Dendritic cell treated with granulocyte-macrophage colony-stimulating factor and Interleukin-4, amounts not matched to agents 40 ng/mL and 50 ng/mL, for 4 days (primary cell): ENCODE measurements at regions not wholly inside any gene's neighbourhood (a gene's known extent, or its start where the extent isn't known, plus 50 kb on each side); places are given as distances from the start of the nearest gene placed in this dataset.
"Not testable (repeated sequence)": the region's sequence is repeated elsewhere in the genome, so short reads cannot be mapped to it uniquely, and the experiment has no call there.

Experiments
- H3K27ac Mint-ChIP-seq: one replicate; pipeline ENCODE4 v1.8.0; 2022; ENCODE audit warnings: mild to moderate bottlenecking, mixed read lengths
- H3K27me3 Mint-ChIP-seq: one replicate; pipeline ENCODE4 v1.8.0; 2022; ENCODE audit warnings: mild to moderate bottlenecking, mixed read lengths
- H3K36me3 Mint-ChIP-seq: one replicate; pipeline ENCODE4 v1.8.0; 2022; ENCODE audit warnings: low read depth, mixed read lengths
- H3K4me1 Mint-ChIP-seq: one replicate; pipeline ENCODE4 v1.8.0; 2022; ENCODE audit warnings: low read depth, mixed read lengths
- H3K4me3 Mint-ChIP-seq: one replicate; pipeline ENCODE4 v1.8.0; 2022; ENCODE audit warnings: mild to moderate bottlenecking, moderate library complexity, mixed read lengths
- H3K9me3 Mint-ChIP-seq: one replicate; pipeline ENCODE4 v1.8.0; 2022; ENCODE audit warnings: mixed read lengths
- intact Hi-C: fragments of 100-400 bp; cut with micrococcal nuclease; formaldehyde crosslinking; loops from one replicate; pipeline ENCODE4 v1.15.0; 2022

DNA sequence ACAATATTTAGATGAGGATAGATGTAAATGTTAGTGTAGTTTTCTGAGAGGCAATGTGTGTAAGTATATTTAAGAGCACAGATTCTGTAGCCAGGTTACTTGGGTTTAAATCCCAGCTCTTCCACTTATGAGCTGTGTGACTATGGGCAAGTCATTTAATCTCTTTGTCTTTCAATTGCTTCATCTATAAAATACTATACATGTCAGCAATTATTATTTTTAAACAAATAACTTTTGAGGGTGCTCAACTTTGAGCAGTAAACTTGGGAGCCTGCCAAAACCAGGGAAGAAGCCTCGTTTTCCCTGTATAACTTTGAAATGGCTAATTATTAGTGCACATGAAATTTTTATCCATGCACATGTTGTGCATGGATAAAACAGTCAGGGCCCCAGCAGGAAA is 222.8 kb downstream of the FOXD2 start:
- no peaks in the 10 kb centered on the region for H3K9me3 Mint-ChIP-seq
- H3K4me3 Mint-ChIP-seq, result no peak overlapping the region
- intact Hi-C loops, result no loop called here
- no peak overlapping the region for H3K27ac Mint-ChIP-seq
- no peaks in the 10 kb centered on the region for H3K4me1 Mint-ChIP-seq
- H3K27me3 Mint-ChIP-seq, result peaks cover 10% of the 10 kb centered on the region
- H3K36me3 Mint-ChIP-seq, result no peaks in the 10 kb centered on the region

- peaks cover 7% of the 10 kb centered on the region for H3K27me3 Mint-ChIP-seq
- H3K9me3 Mint-ChIP-seq, result no peaks in the 10 kb centered on the region
- H3K4me1 Mint-ChIP-seq, result no peaks in the 10 kb centered on the region
- no peak overlapping the region for H3K27ac Mint-ChIP-seq
- H3K36me3 Mint-ChIP-seq, result no peaks in the 10 kb centered on the region
- no peak overlapping the region for H3K4me3 Mint-ChIP-seq
- intact Hi-C loops, result no loop called here
Observed at GRCh38 chr1:47661040-47661439, 223.2 kb downstream of the FOXD2 start.

DNA sequence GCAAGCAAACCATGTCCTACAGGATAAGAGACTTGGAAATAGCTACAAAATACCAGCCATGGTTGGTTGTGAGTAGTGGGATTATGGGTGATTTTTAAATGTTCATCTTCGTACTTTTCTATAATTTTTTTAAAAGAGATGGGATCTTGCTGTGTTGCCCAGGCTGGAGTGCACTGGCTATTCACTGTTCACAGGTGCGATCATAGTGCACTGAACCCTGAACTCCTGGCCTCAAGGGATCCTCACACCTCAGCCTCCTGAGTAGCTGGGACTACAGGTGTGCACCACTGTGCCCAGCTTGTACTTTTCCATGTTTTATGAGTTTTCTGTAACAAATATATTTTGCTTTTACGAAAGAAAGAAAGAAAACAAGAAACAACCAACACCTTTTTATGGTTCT is 224.2 kb downstream of the FOXD2 start:
- Mint-ChIP-seq H3K27me3 (peaks cover 10% of the 10 kb centered on the region), H3K9me3 (no peaks in the 10 kb centered on the region), H3K27ac (no peak overlapping the region), H3K36me3 (no peaks in the 10 kb centered on the region), H3K4me1 (no peaks in the 10 kb centered on the region), H3K4me3 (no peak overlapping the region)
- intact Hi-C loops, result no loop called here

DNA sequence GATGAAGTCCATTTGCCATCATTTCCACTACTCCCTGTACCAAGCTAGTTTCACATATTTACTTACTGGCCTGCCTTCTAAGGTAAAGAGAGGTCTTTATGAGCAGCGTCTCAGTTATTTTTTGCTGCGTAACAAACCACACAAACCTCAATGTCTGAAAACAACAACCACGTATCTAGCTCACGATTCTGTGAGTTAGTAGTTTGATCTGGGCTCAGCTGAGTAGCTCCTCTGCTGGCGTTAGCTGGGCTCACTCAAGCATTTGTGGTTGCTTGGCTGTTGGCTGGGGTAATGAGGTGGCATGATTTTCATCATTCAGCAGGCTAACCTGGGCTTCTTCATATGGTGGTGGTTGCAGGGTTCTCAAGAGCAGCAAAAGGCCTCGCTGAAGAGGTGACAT is 225.4 kb downstream of the FOXD2 start:
- Mint-ChIP-seq H3K4me1 (no peaks in the 10 kb centered on the region), H3K36me3 (no peaks in the 10 kb centered on the region), H3K9me3 (no peaks in the 10 kb centered on the region), H3K27ac (no peak overlapping the region), H3K4me3 (no peak overlapping the region), H3K27me3 (peaks cover 9% of the 10 kb centered on the region)
- intact Hi-C loops, result no loop called here

- no peak overlapping the region for H3K4me3 Mint-ChIP-seq
- H3K27ac Mint-ChIP-seq, result no peak overlapping the region
- intact Hi-C loops, result no loop called here
- H3K9me3 Mint-ChIP-seq, result no peaks in the 10 kb centered on the region
- H3K27me3 Mint-ChIP-seq, result peaks cover 6% of the 10 kb centered on the region
- no peaks in the 10 kb centered on the region for H3K4me1 Mint-ChIP-seq
- H3K36me3 Mint-ChIP-seq, result no peaks in the 10 kb centered on the region
Observed at GRCh38 chr1:47664356-47664755, 226.5 kb downstream of the FOXD2 start.

- H3K27me3 Mint-ChIP-seq, H3K9me3 Mint-ChIP-seq, H3K27ac Mint-ChIP-seq, intact Hi-C loops, H3K36me3 Mint-ChIP-seq, H3K4me1 Mint-ChIP-seq, H3K4me3 Mint-ChIP-seq: not testable (repeated sequence)
Observed at GRCh38 chr1:47664896-47665295, 227.1 kb downstream of the FOXD2 start.

- peaks cover 3% of the 10 kb centered on the region for H3K27me3 Mint-ChIP-seq
- H3K36me3 Mint-ChIP-seq, result no peaks in the 10 kb centered on the region
- no peak overlapping the region for H3K27ac Mint-ChIP-seq
- H3K4me1 Mint-ChIP-seq, result no peaks in the 10 kb centered on the region
- no peak overlapping the region for H3K4me3 Mint-ChIP-seq
- intact Hi-C loops, result no loop called here
- H3K9me3 Mint-ChIP-seq, result peaks cover 9% of the 10 kb centered on the region
Observed at GRCh38 chr1:47669081-47669585, 231.3 kb downstream of the FOXD2 start.

GRCh38 chr1:47672622-47673021 is 234.8 kb downstream of the FOXD2 start:
- Mint-ChIP-seq H3K9me3 (peaks cover 9% of the 10 kb centered on the region), H3K4me1 (no peaks in the 10 kb centered on the region), H3K27ac (no peak overlapping the region), H3K36me3 (no peaks in the 10 kb centered on the region), H3K4me3 (no peak overlapping the region), H3K27me3 (no peaks in the 10 kb centered on the region)
- intact Hi-C loops, result no loop called here

DNA sequence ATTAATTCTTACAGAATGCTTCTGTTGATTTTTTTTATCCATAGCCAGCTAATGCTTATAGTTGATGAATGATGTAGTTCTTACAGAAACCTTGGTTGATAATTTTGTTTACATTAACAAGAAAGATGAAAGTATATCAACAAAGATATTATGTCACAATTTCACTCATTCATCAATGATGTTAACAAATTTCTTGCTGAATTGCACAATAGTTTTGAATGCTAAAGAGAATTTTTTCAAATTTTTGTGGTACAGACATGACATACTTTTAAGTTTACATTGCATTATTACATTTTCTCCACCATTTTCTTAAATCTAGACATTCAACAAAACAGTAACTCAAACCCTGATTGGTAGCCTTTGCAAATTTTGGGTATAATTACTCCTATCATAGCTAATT is 236.3 kb downstream of the FOXD2 start:
- intact Hi-C loops, result no loop called here
- H3K4me3 Mint-ChIP-seq, result no peak overlapping the region
- peaks cover 3% of the 10 kb centered on the region for H3K27me3 Mint-ChIP-seq
- peaks cover 9% of the 10 kb centered on the region for H3K9me3 Mint-ChIP-seq
- peaks cover 7% of the 10 kb centered on the region for H3K4me1 Mint-ChIP-seq
- H3K27ac Mint-ChIP-seq, result no peak overlapping the region
- H3K36me3 Mint-ChIP-seq, result no peaks in the 10 kb centered on the region

DNA sequence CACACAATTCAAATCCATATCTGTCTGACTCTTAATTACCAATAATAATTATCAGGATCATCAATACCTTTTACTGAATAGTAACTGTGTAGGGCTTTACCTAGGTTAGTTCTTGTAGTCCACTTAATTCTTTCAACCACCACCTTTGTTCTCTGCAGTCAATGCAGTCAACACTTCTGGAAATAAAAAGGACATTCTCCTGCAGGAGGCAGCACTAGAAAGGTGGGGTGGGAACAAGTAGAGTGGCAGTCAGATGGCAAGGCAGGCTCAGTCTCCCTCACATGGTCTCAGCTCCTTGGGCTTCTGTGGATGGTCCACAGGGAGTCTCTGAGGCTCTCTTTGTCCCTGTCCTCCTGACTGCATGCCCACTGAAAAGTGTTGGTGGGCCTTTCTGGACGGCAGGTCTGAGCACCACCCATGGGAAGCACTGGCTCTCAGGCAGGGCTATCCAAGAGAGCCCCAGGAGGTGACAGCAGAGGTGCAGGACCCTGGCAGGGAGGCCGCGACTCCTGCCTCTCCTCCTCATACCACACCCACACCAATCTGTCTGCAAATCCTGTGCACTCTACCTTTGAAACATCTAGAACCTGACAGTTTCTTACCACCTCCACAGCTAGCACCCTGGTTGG is 237.3 kb downstream of the FOXD2 start:
- intact Hi-C loops, result no loop called here
- H3K9me3 Mint-ChIP-seq, result peaks cover 9% of the 10 kb centered on the region
- H3K27ac Mint-ChIP-seq, result no peak overlapping the region
- H3K27me3 Mint-ChIP-seq, result peaks cover 3% of the 10 kb centered on the region
- no peak overlapping the region for H3K4me3 Mint-ChIP-seq
- no peaks in the 10 kb centered on the region for H3K36me3 Mint-ChIP-seq
- H3K4me1 Mint-ChIP-seq, result peaks cover 12% of the 10 kb centered on the region

DNA sequence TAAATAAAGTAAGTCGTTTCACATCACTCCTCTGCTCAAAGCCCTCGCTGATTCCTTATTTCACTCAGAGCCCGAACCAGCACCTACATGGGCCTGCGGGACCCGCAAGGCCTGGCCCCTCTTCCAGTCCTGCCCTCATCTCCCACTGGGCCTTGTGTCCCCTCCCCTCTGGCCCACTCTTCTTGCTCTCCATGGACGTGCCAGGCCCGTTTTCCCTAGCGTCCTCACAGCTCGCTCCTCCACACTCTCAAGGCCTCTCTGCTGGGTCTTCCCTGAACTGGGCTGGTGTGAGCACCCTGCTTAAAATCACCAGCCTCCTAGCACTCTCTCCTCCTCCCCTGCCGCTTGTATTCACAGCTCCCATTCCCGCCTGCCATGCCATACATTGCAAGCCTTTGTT is 237.9 kb downstream of the FOXD2 start:
- Mint-ChIP-seq H3K27ac (no peak overlapping the region), H3K36me3 (no peaks in the 10 kb centered on the region), H3K4me3 (no peak overlapping the region), H3K9me3 (peaks cover 9% of the 10 kb centered on the region), H3K27me3 (peaks cover 3% of the 10 kb centered on the region), H3K4me1 (peaks cover 12% of the 10 kb centered on the region)
- intact Hi-C loops, result no loop called here

GRCh38 chr1:47676311-47677054 is 238.6 kb downstream of the FOXD2 start:
- H3K27me3 Mint-ChIP-seq, result peaks cover 3% of the 10 kb centered on the region
- H3K9me3 Mint-ChIP-seq, result peaks cover 9% of the 10 kb centered on the region
- no peaks in the 10 kb centered on the region for H3K36me3 Mint-ChIP-seq
- H3K4me1 Mint-ChIP-seq, result peaks cover 12% of the 10 kb centered on the region
- H3K4me3 Mint-ChIP-seq, result no peak overlapping the region
- intact Hi-C loops, result no loop called here
- H3K27ac Mint-ChIP-seq, result no peak overlapping the region

DNA sequence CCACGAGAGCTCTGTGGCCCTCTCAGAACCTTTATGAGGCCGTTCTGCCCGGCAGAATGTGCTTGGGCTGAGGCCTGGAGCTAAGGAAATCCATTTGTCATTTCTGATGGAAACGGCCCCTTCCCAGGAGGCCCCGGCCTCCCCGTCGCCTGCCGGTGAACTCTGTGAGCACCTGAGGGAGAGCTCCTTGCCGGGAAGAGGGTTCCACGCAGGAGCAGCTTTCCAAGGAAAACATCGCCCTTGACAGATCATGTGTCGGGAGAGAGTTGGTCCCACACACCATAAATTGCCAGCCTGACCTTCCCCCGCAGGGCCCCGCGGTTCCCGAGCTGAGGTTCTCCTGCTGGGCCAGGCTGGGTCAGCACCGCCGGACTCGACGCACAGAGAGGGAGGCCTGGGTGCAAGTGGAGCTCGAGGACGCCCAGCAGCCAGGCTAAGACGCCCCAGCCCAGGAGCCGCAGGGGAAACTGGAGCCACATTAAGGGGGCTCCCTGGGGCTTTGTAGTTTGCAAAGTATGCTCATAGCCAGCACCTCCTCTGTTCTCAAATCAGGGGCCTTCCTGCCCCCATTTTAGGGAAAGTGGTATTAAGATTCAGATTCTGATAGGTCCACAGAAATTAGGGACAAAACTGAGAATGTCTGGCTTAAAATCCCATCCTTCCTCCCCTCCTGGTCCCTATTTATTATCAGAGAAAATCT is 239.5 kb downstream of the FOXD2 start:
- peaks cover 12% of the 10 kb centered on the region for H3K4me1 Mint-ChIP-seq
- intact Hi-C loops, result no loop called here
- peaks cover 3% of the 10 kb centered on the region for H3K27me3 Mint-ChIP-seq
- H3K27ac Mint-ChIP-seq, result no peak overlapping the region
- H3K9me3 Mint-ChIP-seq, result peaks cover 6% of the 10 kb centered on the region
- no peak overlapping the region for H3K4me3 Mint-ChIP-seq
- H3K36me3 Mint-ChIP-seq, result no peaks in the 10 kb centered on the region

GRCh38 chr1:47678464-47678980 is 240.7 kb downstream of the FOXD2 start:
- Mint-ChIP-seq H3K27me3 (peaks cover 3% of the 10 kb centered on the region), H3K4me3 (no peak overlapping the region), H3K36me3 (no peaks in the 10 kb centered on the region), H3K9me3 (no peaks in the 10 kb centered on the region), H3K27ac (no peak overlapping the region), H3K4me1 (peaks cover 12% of the 10 kb centered on the region)
- intact Hi-C loops, result no loop called here
